SHP77 (cell line): ENCODE measurements at regions not wholly inside any gene's neighbourhood (a gene's known extent, or its start where the extent isn't known, plus 50 kb on each side); places are given as distances from the start of the nearest gene placed in this dataset.
"Not testable (repeated sequence)": the region's sequence is repeated elsewhere in the genome, so short reads cannot be mapped to it uniquely, and the experiment has no call there.

Experiments
- DNase-seq, 2 experiments: peaks; one replicate each; lab custom pipeline; 2025; lab: John Stamatoyannopoulos, UW

DNA sequence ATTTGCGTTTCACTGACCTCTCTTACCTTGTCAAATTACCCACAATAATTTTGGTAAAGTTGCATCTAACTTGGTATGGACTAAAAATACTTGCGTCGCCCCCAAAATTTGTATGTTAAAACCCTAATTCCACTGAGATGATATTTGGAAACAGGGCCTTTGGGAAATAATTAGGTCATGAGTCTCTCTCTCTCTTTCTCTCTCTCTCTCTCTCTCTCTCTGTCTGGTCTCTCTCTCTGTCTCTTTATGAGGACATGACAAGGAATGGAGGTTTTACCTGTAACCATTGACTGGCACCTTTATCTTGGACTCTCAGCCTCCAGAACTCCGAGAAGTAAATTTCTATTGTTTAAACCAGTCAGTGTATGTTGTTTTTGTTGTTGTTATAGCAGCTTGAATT lies 111.5 kb upstream of the BDP1 start:
- DNase-seq, result not testable (repeated sequence)

DNA sequence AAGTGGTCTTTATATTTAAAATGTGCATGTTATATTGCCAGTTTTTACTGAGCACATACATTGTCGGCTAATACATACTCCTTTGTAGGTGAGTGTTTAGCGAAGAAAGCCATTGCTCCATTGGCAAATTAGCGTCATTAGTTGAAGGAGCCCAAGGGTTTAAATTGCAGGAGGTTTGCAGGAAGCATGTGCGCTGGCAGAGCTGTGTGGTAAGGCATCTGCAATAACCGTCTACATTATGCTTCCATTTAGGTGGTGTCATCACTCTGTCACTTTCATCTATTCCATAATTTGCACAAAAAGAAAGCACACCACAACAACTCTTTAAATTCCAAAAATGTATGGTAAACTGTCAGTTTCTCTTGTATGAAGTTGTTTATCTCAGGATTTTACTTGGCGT lies 82.8 kb upstream of the BDP1 start:
- DNase-seq, result peak in 1 of 2 experiments; percentile 8

DNA sequence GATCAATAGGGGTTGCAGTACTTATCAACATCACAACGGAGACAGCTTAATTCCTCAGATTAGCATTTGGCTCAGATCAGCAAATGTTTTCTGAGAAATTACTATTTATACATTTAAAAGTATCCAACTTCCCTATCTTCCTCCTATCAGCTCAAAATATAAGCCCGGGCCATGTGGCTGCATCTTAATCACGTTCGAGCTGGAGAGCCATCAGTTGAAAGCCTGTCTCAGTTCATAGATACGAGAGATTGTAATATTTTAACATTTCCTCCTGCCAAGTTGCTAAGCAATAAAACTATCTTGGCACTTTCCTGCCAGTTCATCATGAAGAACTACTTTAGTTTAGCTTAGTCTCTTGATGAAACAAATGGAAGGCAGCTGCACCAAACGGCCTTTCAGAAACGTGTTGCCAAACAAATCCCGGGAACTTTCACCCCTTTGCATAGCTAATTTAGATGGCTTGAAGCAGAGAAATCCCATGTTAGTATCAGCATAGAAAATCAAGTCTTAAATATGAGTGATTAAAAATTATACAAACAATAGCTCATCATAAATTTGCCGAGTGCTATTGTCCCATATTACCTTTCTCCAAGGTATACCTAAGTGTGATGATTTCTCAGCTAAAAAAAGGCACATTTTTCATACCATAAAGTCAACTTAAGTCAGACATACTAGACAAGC lies 82.3 kb upstream of the BDP1 start:
- DNase-seq, result peak in 1 of 2 experiments; percentile 9

- DNase-seq, result not testable (repeated sequence)
These were observed 71.2 kb upstream of the BDP1 start for GRCh38 chr5:71384204-71384603.

GRCh38 chr5:71384706-71385105 lies 70.7 kb upstream of the BDP1 start:
- DNase-seq, result no peak

DNA sequence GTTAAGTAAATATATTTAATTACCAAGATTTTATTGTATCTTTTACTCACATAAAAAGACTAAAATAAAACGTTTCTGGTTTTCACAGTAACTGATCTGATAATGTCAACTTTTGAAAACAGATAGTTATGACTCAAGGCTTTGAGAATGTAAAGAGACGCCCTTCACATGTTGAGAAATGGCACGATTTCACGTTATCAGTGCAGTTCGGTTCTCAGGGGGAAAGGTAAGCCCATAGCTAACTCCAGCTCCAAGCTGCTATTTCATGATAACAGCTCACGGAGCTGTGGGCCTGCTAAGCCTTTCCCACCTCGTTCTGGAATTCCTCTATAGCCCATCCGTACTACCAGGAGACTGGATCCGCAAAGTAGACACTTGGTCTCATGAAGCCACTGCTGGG lies 70.2 kb upstream of the BDP1 start:
- DNase-seq, result not testable (repeated sequence)

GRCh38 chr5:71388184-71388583 lies 67.3 kb upstream of the BDP1 start:
- DNase-seq, result peak in 1 of 2 experiments; percentile 36

GRCh38 chr5:71398400-71398799 lies 57.1 kb upstream of the BDP1 start:
- peak in 1 of 2 experiments; percentile 38 for DNase-seq

DNA sequence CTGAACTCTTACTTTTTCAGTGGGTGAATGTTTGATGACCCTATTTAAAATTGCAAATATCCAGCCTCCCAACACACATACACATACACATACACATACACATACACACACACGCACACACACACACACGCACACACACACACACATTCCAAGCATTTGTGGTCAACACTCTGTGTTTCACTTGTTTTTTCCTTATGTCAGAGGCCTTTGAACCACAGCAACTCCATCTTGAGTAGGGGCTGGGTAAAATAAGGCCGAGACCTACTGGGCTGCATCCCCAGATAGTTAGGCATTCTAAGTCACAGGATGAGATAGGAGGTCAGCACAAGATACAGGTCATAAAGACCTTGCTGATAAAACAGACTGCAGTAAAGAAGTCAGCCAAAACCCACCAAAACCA lies 56.6 kb upstream of the BDP1 start:
- DNase-seq, result not testable (repeated sequence)

DNA sequence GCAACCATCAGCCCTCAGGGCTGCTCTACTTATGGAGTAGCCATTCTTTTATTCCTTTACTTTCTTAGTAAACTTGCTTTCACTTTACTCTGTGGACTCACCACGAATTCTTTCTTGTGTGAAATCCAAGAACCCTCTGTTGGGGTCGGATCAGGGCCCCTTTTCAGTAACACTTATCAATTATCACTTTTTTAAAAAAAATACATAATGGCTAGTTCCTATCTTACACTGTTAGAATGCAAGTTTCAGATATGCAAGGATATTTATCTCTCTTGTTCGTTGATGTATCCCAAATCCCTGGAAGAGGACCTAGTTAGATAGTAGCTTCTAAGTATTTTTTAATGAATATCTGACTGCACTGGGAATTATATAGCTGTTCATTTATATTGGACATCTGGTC lies 56.0 kb upstream of the BDP1 start:
- not testable (repeated sequence) for DNase-seq

GRCh38 chr5:71400626-71401025 lies 54.8 kb upstream of the BDP1 start:
- not testable (repeated sequence) for DNase-seq

- DNase-seq, result not testable (repeated sequence)
These were observed 54.3 kb upstream of the BDP1 start for GRCh38 chr5:71401150-71401549.

DNA sequence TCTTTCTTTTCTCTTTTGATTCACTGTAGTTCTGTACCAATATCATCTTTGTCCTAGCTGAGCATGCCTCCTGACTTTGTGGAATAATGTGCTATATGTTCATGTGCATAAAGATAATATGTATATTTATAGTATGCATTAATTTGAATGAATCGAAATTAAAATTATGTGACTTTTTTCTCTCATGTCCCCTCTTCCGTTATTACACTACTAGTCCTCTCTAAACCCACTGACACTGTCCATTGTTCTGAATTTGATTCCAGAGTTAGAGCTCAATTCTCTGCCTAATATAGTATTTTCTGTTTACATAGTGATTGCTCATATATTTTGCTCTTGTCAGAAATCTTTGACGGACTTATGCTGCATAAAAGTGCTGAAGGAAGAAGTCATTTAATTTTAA lies 53.9 kb upstream of the BDP1 start:
- DNase-seq, result not testable (repeated sequence)

DNA sequence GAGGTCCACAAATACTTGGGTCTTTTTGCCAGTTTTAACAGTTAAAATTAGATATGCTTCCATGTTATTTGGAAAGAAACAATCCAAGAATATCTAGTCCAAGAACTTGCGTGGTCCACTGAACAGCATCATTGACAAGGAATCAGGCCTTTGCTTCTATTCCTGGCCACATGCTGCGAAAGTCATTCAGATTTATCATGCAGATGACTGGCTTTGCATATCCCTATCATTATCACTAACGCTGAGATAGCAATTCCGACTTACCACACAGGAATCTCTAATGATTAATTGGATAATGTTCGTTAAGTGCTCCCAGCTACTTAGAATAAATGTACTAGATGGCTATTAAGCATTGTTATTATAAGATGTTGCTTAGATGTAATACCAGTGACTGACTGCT lies 51.0 kb upstream of the BDP1 start:
- not testable (repeated sequence) for DNase-seq

- not testable (repeated sequence) for DNase-seq
These were observed 50.5 kb upstream of the BDP1 start for GRCh38 chr5:71404936-71405335.
